ENCODE measurements at regions not wholly inside any gene's neighbourhood (a gene's known extent, or its start where the extent isn't known, plus 50 kb on each side); places are given as distances from the start of the nearest gene placed in this dataset.

DNA sequence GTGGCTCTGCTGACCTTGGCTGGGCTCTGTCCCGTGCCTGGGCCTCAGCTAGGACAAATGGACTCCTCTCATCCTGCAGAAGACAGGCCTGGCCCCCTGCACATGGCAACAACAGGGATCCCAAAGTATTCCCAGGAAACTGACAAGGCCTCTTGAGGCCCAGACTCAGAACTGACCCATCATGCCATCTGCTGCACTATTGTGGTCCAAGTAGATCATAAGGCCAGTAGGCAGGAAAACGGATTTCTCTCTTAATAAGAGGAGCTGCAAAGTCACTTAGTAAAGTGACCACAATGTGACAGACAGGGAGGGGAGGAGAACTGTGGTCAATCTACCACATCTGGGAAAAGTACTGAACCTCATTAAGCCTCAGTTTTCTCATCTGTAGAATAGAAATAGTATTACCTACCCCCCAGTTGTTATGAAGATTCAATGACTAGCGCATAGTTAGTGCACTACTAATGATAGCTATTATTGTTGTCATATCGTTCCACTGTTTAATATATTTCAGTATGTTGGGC, 62.1 kb upstream of the TNRC6A start:
- TF ChIP-seq POLR2A (IDR thresholded peaks at IDR 0.05): no peak
- TF ChIP-seq, protein P1, sequence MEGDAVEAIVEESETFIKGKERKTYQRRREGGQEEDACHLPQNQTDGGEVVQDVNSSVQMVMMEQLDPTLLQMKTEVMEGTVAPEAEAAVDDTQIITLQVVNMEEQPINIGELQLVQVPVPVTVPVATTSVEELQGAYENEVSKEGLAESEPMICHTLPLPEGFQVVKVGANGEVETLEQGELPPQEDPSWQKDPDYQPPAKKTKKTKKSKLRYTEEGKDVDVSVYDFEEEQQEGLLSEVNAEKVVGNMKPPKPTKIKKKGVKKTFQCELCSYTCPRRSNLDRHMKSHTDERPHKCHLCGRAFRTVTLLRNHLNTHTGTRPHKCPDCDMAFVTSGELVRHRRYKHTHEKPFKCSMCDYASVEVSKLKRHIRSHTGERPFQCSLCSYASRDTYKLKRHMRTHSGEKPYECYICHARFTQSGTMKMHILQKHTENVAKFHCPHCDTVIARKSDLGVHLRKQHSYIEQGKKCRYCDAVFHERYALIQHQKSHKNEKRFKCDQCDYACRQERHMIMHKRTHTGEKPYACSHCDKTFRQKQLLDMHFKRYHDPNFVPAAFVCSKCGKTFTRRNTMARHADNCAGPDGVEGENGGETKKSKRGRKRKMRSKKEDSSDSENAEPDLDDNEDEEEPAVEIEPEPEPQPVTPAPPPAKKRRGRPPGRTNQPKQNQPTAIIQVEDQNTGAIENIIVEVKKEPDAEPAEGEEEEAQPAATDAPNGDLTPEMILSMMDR (IDR thresholded peaks at IDR 0.05): no peak
- H3K4me3 ChIP-seq: no peak overlapping the region
- no peaks in the 10 kb centered on the region for H3K36me3 ChIP-seq
- no peaks in the 10 kb centered on the region for H3K4me1 ChIP-seq
- DNase-seq: no peak
- no peak overlapping the region for H3K27ac ChIP-seq
- H3K27me3 ChIP-seq: no peaks in the 10 kb centered on the region
- no peaks in the 10 kb centered on the region for H3K9me3 ChIP-seq

DNA sequence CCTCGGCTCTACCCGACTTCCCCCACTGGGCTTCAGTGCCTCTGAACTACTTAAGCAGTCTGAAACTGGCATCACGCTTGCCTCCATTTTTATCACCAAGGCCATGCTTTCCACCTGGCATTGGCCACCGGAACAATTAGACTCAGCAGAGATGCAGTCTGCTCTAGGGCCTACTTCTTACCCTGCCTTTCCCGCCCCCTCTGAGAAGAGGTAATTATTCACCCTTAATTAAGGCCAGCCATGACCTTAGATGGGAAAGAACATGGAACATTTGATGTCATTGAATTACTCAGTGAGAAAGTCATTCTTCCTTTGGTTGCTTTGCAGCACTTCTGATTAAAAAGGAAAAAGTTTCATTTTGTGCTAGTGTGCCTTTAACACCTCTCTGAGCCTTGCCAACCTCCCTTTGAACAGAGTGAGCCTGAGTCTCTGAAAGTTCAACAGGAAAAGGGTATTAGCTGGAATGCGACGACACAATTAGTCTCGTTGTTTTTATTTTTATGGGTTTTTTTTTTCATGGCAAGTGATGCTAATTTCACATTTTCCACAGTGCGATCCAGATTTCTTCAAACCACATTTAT, 60.9 kb upstream of the TNRC6A start:
- Histone ChIP-seq H3K4me1 (no peaks in the 10 kb centered on the region), H3K9me3 (no peaks in the 10 kb centered on the region), H3K4me3 (no peak overlapping the region), H3K27me3 (no peaks in the 10 kb centered on the region), H3K27ac (peak overlapping the region in 1 of 4 donors; percentile 60), H3K36me3 (no peaks in the 10 kb centered on the region)
- TF ChIP-seq POLR2A (IDR thresholded peaks at IDR 0.05): no peak
- TF ChIP-seq, protein P1 (IDR thresholded peaks at IDR 0.05): no peak
- no peak for DNase-seq

DNA sequence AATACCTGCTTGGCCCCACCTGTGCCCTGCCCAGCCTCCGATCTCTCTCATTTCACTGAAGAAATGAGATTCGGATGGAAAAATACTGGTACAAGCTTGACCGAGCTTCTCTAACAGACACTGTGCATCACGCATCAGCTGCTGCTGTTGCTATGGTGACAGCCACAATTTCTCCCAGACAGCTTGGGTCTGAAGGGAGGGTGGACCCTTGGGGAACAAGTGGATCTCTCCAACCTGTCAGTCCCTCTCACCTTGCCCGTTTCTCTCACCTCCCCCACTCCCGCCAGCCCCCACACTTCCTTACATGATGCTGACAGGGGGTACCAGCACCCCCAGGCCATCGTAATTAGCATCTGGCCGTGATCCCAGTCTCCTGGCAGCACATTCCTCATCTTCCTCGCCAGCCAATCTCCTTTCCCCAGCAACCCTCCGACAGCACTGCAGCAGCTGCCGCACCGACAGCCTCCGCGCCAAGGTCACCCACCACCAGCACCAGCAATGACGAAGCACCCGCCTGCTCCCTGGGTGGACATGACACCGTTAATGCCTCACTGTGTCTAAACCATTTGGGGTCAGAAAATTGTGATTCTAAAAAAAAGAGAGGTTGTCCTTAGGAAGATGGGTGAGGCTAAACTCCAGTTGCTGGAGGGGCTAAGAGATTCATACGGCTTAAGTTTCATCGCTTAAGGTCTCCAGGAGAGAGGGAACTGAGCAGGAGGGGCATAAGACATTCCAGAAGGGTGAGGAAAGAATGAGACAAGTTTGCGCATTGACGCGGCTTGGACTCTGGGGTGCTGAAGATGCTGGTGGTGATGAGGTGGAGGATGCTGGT, 58.6 kb upstream of the TNRC6A start:
- peak in 1 of 3 donors; percentile 23 for DNase-seq
- no peaks in the 10 kb centered on the region for H3K4me1 ChIP-seq
- no peaks in the 10 kb centered on the region for H3K9me3 ChIP-seq
- H3K4me3 ChIP-seq: no peak overlapping the region
- no peak for TF ChIP-seq POLR2A (IDR thresholded peaks at IDR 0.05)
- TF ChIP-seq, protein P1 (IDR thresholded peaks at IDR 0.05): no peak
- no peaks in the 10 kb centered on the region for H3K27me3 ChIP-seq
- H3K36me3 ChIP-seq: no peaks in the 10 kb centered on the region
- no peak overlapping the region for H3K27ac ChIP-seq

DNA sequence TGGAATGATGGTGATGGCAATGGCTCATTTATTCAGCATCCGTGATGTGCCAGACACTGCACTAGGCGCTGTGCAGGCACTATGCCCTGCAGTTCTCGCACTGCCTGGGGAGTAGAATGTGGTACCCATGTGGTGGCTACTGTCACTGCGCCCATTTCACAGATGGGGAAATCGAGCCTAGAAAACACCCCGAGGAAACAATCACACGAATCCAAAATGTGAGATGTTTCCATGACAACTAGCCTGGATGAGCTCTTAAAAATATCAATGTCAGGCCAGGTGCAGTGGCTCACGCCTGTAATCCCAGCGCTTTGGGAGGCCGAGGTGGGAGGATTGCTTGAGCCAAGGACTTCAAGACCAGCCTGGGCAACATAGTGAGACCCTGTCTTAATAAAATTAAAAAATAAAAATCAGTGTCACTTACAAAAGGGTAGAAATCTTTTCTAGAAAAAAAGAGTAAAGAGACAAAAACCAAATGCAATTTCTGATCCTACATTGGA, 57.9 kb upstream of the TNRC6A start:
- TF ChIP-seq, protein P1 (IDR thresholded peaks at IDR 0.05): no peak
- no peak for TF ChIP-seq POLR2A (IDR thresholded peaks at IDR 0.05)
- H3K9me3 ChIP-seq: no peaks in the 10 kb centered on the region
- no peaks in the 10 kb centered on the region for H3K27me3 ChIP-seq
- no peak overlapping the region for H3K4me3 ChIP-seq
- no peaks in the 10 kb centered on the region for H3K4me1 ChIP-seq
- no peak overlapping the region for H3K27ac ChIP-seq
- DNase-seq: no peak
- H3K36me3 ChIP-seq: no peaks in the 10 kb centered on the region

DNA sequence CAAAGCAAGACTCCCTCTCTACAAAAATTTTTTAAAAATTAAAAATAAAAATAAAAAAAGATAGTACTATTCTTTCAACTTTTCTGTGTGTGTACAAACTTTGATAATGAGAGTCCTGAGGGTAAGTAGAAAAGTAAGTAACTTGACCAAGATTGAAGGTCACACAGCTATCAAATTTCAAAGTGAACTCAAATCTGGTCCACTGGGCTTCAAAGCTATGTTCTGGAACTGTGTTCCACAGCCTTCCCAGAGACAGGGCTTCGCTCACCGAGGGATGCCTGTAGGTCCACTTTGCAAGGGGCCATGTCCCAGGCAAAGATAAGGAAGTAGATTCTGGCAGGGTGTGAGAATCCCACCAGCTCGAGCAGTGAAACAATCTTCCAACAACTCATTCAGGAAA, 56.3 kb upstream of the TNRC6A start:
- Histone ChIP-seq H3K27me3 (no peaks in the 10 kb centered on the region), H3K9me3 (no peaks in the 10 kb centered on the region), H3K4me1 (no peaks in the 10 kb centered on the region), H3K4me3 (no peak overlapping the region), H3K27ac (no peak overlapping the region), H3K36me3 (no peaks in the 10 kb centered on the region)
- DNase-seq: no peak
- TF ChIP-seq POLR2A (IDR thresholded peaks at IDR 0.05): no peak
- TF ChIP-seq, protein P1 (IDR thresholded peaks at IDR 0.05): no peak

All from Peyer's patch (tissue), 4 donors.